Neural crest cell (in vitro differentiated cells): ENCODE measurements at regions not wholly inside any gene's neighbourhood (a gene's known extent, or its start where the extent isn't known, plus 50 kb on each side); places are given as distances from the start of the nearest gene placed in this dataset.

Experiments
- DNase-seq: peaks from one replicate; pipeline ENCODE4 v3.0.0; 2021; ENCODE audit warnings: low read depth, mixed read lengths, low spot score
- H3K27ac Mint-ChIP-seq: one replicate; pipeline ENCODE4 v1.8.0; 2021; ENCODE audit warnings: mild to moderate bottlenecking, mixed read lengths; ENCODE audit not compliant: unreplicated experiment
- H3K27me3 Mint-ChIP-seq: 2 replicates; pipeline ENCODE4 v1.8.0; 2021; ENCODE audit warnings: low read depth, mild to moderate bottlenecking, mixed read lengths
- H3K36me3 Mint-ChIP-seq: 2 replicates; pipeline ENCODE4 v1.8.0; 2021; ENCODE audit warnings: low read depth, mild to moderate bottlenecking, mixed read lengths
- H3K4me1 Mint-ChIP-seq: 2 replicates; pipeline ENCODE4 v1.8.0; 2021; ENCODE audit warnings: mixed read lengths
- H3K4me3 Mint-ChIP-seq: one replicate; pipeline ENCODE4 v1.8.0; 2021; ENCODE audit warnings: mild to moderate bottlenecking, mixed read lengths
- H3K9me3 Mint-ChIP-seq: 2 replicates; pipeline ENCODE4 v1.8.0; 2021; ENCODE audit warnings: mixed read lengths
- TF ChIP-seq, protein P1 (sequence below): fragments of 200-600 bp; sonication (generic); conservative IDR thresholded peaks from 2 replicates; pipeline ENCODE4 v1.5.0; 2021; ENCODE audit warnings: antibody characterized with exemption, mild to moderate bottlenecking

DNA sequence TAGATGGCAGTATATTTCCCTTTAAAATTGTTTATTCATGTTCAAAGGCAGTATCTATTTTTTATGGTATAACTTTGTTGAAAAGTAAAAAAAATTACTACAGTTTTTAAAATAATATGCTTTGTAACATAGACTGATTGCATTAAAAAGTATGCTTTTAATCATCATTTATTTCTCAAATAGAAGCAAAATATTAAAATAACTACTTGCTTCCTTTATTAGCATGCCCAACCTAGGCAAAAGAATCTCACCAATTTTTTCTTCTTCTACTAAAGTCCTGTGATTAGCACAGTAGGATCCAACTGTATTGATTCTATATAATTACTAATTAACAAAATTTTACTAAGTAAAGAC lies 69.6 kb upstream of the NFKB1 start:
- TF ChIP-seq, protein P1, sequence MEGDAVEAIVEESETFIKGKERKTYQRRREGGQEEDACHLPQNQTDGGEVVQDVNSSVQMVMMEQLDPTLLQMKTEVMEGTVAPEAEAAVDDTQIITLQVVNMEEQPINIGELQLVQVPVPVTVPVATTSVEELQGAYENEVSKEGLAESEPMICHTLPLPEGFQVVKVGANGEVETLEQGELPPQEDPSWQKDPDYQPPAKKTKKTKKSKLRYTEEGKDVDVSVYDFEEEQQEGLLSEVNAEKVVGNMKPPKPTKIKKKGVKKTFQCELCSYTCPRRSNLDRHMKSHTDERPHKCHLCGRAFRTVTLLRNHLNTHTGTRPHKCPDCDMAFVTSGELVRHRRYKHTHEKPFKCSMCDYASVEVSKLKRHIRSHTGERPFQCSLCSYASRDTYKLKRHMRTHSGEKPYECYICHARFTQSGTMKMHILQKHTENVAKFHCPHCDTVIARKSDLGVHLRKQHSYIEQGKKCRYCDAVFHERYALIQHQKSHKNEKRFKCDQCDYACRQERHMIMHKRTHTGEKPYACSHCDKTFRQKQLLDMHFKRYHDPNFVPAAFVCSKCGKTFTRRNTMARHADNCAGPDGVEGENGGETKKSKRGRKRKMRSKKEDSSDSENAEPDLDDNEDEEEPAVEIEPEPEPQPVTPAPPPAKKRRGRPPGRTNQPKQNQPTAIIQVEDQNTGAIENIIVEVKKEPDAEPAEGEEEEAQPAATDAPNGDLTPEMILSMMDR = no peak
- H3K4me1 Mint-ChIP-seq = peaks cover 13% of the 10 kb centered on the region
- DNase-seq = no peak
- H3K27ac Mint-ChIP-seq = no peak overlapping the region
- peaks cover 5% of the 10 kb centered on the region for H3K9me3 Mint-ChIP-seq
- no peaks in the 10 kb centered on the region for H3K27me3 Mint-ChIP-seq
- peaks cover 7% of the 10 kb centered on the region for H3K36me3 Mint-ChIP-seq
- peak overlapping the region; percentile 94 for H3K4me3 Mint-ChIP-seq

DNA sequence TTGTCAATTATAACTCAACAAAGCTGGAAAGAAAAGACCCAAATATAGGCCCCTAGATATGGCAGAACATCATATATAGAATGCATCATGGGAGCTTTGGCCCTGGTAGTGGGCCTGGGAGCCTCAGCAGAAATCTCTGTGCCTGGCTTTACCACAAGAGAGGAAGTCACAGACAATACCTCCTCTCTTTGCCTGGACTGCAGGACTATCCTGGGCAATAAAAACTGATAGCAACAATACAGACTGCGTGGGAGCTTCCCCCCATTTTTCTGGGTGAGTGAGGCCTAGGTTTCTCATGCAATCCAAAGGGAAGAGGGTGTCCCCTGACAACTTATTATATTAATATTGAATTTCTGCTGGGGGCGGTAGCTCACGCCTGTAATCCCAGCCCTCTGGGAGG lies 64.0 kb upstream of the NFKB1 start:
- H3K4me1 Mint-ChIP-seq = peaks cover 5% of the 10 kb centered on the region
- TF ChIP-seq, protein P1 = no peak
- H3K27me3 Mint-ChIP-seq = no peaks in the 10 kb centered on the region
- no peak for DNase-seq
- no peak overlapping the region for H3K4me3 Mint-ChIP-seq
- no peak overlapping the region for H3K27ac Mint-ChIP-seq
- H3K36me3 Mint-ChIP-seq = peaks cover 4% of the 10 kb centered on the region
- H3K9me3 Mint-ChIP-seq = peaks cover 7% of the 10 kb centered on the region

GRCh38 chr4:102438396-102439235 lies 62.5 kb upstream of the NFKB1 start:
- Mint-ChIP-seq H3K27ac (no peak overlapping the region), H3K4me1 (peaks cover 5% of the 10 kb centered on the region), H3K27me3 (no peaks in the 10 kb centered on the region), H3K9me3 (peaks cover 7% of the 10 kb centered on the region), H3K36me3 (peaks cover 4% of the 10 kb centered on the region), H3K4me3 (no peak overlapping the region)
- DNase-seq = no peak
- TF ChIP-seq, protein P1 = no peak

GRCh38 chr4:102439236-102439614 lies 61.9 kb upstream of the NFKB1 start:
- no peaks in the 10 kb centered on the region for H3K27me3 Mint-ChIP-seq
- TF ChIP-seq, protein P1 = no peak
- peaks cover 7% of the 10 kb centered on the region for H3K9me3 Mint-ChIP-seq
- no peak overlapping the region for H3K4me3 Mint-ChIP-seq
- DNase-seq = no peak
- peaks cover 4% of the 10 kb centered on the region for H3K36me3 Mint-ChIP-seq
- peaks cover 5% of the 10 kb centered on the region for H3K4me1 Mint-ChIP-seq
- H3K27ac Mint-ChIP-seq = no peak overlapping the region

DNA sequence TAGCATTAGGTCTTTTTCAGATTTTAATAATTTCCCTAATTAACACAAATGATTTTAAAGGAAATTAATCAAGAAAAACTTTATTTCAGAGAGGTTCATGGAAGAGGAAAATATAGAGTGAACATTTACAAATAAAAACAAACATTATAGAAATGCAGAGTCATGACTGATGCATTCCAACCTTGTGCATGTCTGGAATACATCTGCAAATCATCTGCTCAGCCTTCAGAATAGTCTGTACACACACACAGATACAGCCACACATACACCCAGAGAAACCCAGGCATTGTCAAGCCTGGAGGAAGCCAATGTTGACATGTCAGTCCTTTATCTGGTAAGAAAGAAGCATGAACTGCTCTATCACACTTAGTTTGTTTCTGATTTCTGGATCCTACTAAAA lies 61.3 kb upstream of the NFKB1 start:
- peaks cover 4% of the 10 kb centered on the region for H3K36me3 Mint-ChIP-seq
- H3K4me3 Mint-ChIP-seq = no peak overlapping the region
- H3K9me3 Mint-ChIP-seq = peaks cover 5% of the 10 kb centered on the region
- no peaks in the 10 kb centered on the region for H3K27me3 Mint-ChIP-seq
- DNase-seq = no peak
- peaks cover 5% of the 10 kb centered on the region for H3K4me1 Mint-ChIP-seq
- H3K27ac Mint-ChIP-seq = no peak overlapping the region
- TF ChIP-seq, protein P1 = no peak
